ENCODE measurements at regions not wholly inside any gene's neighbourhood (a gene's known extent, or its start where the extent isn't known, plus 50 kb on each side); places are given as distances from the start of the nearest gene placed in this dataset.

GRCh38 chr7:3187444-3188040, 113.5 kb upstream of the SDK1 start:
- ATAC-seq = no peak
- no peak for TF ChIP-seq ZFP30 (CRISPR knock-in tag; IDR thresholded peaks at IDR 0.05)
- TF ChIP-seq, protein P1, sequence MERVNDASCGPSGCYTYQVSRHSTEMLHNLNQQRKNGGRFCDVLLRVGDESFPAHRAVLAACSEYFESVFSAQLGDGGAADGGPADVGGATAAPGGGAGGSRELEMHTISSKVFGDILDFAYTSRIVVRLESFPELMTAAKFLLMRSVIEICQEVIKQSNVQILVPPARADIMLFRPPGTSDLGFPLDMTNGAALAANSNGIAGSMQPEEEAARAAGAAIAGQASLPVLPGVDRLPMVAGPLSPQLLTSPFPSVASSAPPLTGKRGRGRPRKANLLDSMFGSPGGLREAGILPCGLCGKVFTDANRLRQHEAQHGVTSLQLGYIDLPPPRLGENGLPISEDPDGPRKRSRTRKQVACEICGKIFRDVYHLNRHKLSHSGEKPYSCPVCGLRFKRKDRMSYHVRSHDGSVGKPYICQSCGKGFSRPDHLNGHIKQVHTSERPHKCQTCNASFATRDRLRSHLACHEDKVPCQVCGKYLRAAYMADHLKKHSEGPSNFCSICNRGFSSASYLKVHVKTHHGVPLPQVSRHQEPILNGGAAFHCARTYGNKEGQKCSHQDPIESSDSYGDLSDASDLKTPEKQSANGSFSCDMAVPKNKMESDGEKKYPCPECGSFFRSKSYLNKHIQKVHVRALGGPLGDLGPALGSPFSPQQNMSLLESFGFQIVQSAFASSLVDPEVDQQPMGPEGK (CRISPR knock-in tag; IDR thresholded peaks at IDR 0.05; ENCODE audit: borderline replicate concordance) = no peak
- TF ChIP-seq ESRRG (CRISPR knock-in tag; IDR thresholded peaks at IDR 0.05) = no peak
- TF ChIP-seq, protein P2, sequence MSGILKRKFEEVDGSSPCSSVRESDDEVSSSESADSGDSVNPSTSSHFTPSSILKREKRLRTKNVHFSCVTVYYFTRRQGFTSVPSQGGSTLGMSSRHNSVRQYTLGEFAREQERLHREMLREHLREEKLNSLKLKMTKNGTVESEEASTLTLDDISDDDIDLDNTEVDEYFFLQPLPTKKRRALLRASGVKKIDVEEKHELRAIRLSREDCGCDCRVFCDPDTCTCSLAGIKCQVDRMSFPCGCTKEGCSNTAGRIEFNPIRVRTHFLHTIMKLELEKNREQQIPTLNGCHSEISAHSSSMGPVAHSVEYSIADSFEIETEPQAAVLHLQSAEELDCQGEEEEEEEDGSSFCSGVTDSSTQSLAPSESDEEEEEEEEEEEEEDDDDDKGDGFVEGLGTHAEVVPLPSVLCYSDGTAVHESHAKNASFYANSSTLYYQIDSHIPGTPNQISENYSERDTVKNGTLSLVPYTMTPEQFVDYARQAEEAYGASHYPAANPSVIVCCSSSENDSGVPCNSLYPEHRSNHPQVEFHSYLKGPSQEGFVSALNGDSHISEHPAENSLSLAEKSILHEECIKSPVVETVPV (CRISPR knock-in tag; IDR thresholded peaks at IDR 0.05) = no peak
- no peak for TF ChIP-seq TOX (CRISPR knock-in tag; IDR thresholded peaks at IDR 0.05; ENCODE audit: borderline replicate concordance)
- no peak for TF ChIP-seq RARB (CRISPR knock-in tag; IDR thresholded peaks at IDR 0.05)
- TF ChIP-seq POU6F1 (CRISPR knock-in tag; IDR thresholded peaks at IDR 0.05; ENCODE audit: borderline replicate concordance, low read depth) = no peak
- TF ChIP-seq PPARA (CRISPR knock-in tag; IDR thresholded peaks at IDR 0.05; ENCODE audit: borderline replicate concordance) = no peak
- no peak for TF ChIP-seq CSDC2 (CRISPR knock-in tag; IDR thresholded peaks at IDR 0.05)

- no peak for TF ChIP-seq ISL1 (CRISPR knock-in tag; IDR thresholded peaks at IDR 0.05)
- TF ChIP-seq TSHZ2 (CRISPR knock-in tag; IDR thresholded peaks at IDR 0.05) = no peak
- no peak for ATAC-seq
These were observed 112.1 kb upstream of the SDK1 start for GRCh38 chr7:3188946-3189345.

DNA sequence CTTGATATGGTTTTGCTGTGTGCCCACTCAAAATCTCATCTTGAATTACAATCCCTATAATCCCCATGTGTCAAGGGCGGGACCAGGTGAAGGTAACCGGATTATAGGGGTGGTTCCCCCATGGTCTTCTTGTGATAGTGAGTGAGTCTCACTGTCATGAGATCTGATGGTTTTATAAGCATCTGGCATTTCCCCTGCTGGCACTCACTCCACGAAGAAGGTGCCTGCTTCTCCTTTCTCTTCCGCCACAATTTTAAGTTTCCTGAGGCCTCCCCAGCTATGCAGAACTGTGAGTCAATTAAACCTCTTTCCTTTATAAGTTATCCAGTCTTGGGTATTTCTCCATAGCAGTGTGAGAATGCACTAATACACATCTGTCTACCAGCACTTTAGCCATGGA, 109.5 kb upstream of the SDK1 start:
- no peak for TF ChIP-seq TSHZ2 (CRISPR knock-in tag; IDR thresholded peaks at IDR 0.05)
- no peak for ATAC-seq

GRCh38 chr7:3192669-3193068, 108.4 kb upstream of the SDK1 start:
- no peak for ATAC-seq
- TF ChIP-seq BACH2 (CRISPR knock-in tag; IDR thresholded peaks at IDR 0.05; ENCODE audit: borderline replicate concordance) = no peak
- no peak for TF ChIP-seq ZNF70 (CRISPR knock-in tag; IDR thresholded peaks at IDR 0.05)
- TF ChIP-seq, protein P1 (CRISPR knock-in tag; IDR thresholded peaks at IDR 0.05; ENCODE audit: borderline replicate concordance) = no peak
- TF ChIP-seq, protein P2 (CRISPR knock-in tag; IDR thresholded peaks at IDR 0.05) = no peak
- no peak for TF ChIP-seq ARNTL (CRISPR knock-in tag; IDR thresholded peaks at IDR 0.05; ENCODE audit: borderline replicate concordance, low read depth)
- no peak for TF ChIP-seq ESRRG (CRISPR knock-in tag; IDR thresholded peaks at IDR 0.05)
- no peak for TF ChIP-seq ZC3H10 (CRISPR knock-in tag; IDR thresholded peaks at IDR 0.05)
- TF ChIP-seq RARB (CRISPR knock-in tag; IDR thresholded peaks at IDR 0.05) = no peak
- no peak for TF ChIP-seq ZNF8 (CRISPR knock-in tag; IDR thresholded peaks at IDR 0.05)
- TF ChIP-seq ISL1 (CRISPR knock-in tag; IDR thresholded peaks at IDR 0.05) = no peak
- no peak for TF ChIP-seq OSR1 (CRISPR knock-in tag; IDR thresholded peaks at IDR 0.05)
- no peak for TF ChIP-seq ZNF565 (CRISPR knock-in tag; conservative IDR thresholded peaks at IDR 0.05; ENCODE audit: low read depth)

Data from SK-N-SH treated with all-trans-retinoic acid at 6 μM for 48 hours (cell line).